H7 (cell line): ENCODE measurements at regions not wholly inside any gene's neighbourhood (a gene's known extent, or its start where the extent isn't known, plus 50 kb on each side); places are given as distances from the start of the nearest gene placed in this dataset.
"Not testable (repeated sequence)": the region's sequence is repeated elsewhere in the genome, so short reads cannot be mapped to it uniquely, and the experiment has no call there.

Source experiments
- DNase-seq: peaks from one replicate; pipeline ENCODE4 v3.0.0; 2012
- H3K27me3 ChIP-seq: 2 replicates; pipeline ENCODE4 v1.6.0; 2011; ENCODE audit warnings: mild to moderate bottlenecking, low read length; ENCODE audit not compliant: control insufficient read depth, insufficient read depth
- H3K36me3 ChIP-seq: replicated peaks from 2 replicates; pipeline ENCODE4 v1.5.1; 2011; ENCODE audit warnings: low read length; ENCODE audit not compliant: control insufficient read depth, insufficient read depth
- H3K4me3 ChIP-seq: 2 replicates; pipeline ENCODE4 v1.5.1; 2011; ENCODE audit warnings: low read depth, mild to moderate bottlenecking, control low read depth, low read length, moderate library complexity; ENCODE audit not compliant: insufficient read depth

GRCh38 chr3:104411757-104412156 lies 955.0 kb upstream of the ALCAM start:
- H3K4me3 ChIP-seq = no peak overlapping the region
- DNase-seq = no peak
- H3K27me3 ChIP-seq = no peaks in the 10 kb centered on the region
- H3K36me3 ChIP-seq = no peaks in the 10 kb centered on the region

- no peak overlapping the region for H3K4me3 ChIP-seq
- H3K36me3 ChIP-seq = no peaks in the 10 kb centered on the region
- no peak for DNase-seq
- H3K27me3 ChIP-seq = no peaks in the 10 kb centered on the region
Measured at GRCh38 chr3:104412608-104413580, 953.8 kb upstream of the ALCAM start.

GRCh38 chr3:104428337-104428925 lies 938.3 kb upstream of the ALCAM start:
- Histone ChIP-seq H3K4me3 (no peak overlapping the region), H3K36me3 (no peaks in the 10 kb centered on the region), H3K27me3 (no peaks in the 10 kb centered on the region)
- no peak for DNase-seq

- Histone ChIP-seq H3K27me3 (no peaks in the 10 kb centered on the region), H3K4me3 (no peak overlapping the region)
- DNase-seq = no peak
Measured at GRCh38 chr3:104429727-104430126, 937.0 kb upstream of the ALCAM start.

GRCh38 chr3:104436506-104436905 lies 930.2 kb upstream of the ALCAM start:
- Histone ChIP-seq H3K4me3 (no peak overlapping the region), H3K27me3 (no peaks in the 10 kb centered on the region), H3K36me3 (no peaks in the 10 kb centered on the region)
- DNase-seq = no peak

More at GRCh38 chr3:104429727-104430126, 937.0 kb upstream of the ALCAM start:
- no peaks in the 10 kb centered on the region for H3K36me3 ChIP-seq

- no peak overlapping the region for H3K4me3 ChIP-seq
- H3K27me3 ChIP-seq = no peaks in the 10 kb centered on the region
- no peak for DNase-seq
- H3K36me3 ChIP-seq = no peaks in the 10 kb centered on the region
Measured at GRCh38 chr3:104437131-104437750, 929.5 kb upstream of the ALCAM start.

GRCh38 chr3:104437891-104438290 lies 928.8 kb upstream of the ALCAM start:
- no peaks in the 10 kb centered on the region for H3K36me3 ChIP-seq
- H3K27me3 ChIP-seq = no peaks in the 10 kb centered on the region
- no peak for DNase-seq
- H3K4me3 ChIP-seq = no peak overlapping the region

GRCh38 chr3:104438706-104439105 lies 928.0 kb upstream of the ALCAM start:
- Histone ChIP-seq H3K27me3 (no peaks in the 10 kb centered on the region), H3K36me3 (no peaks in the 10 kb centered on the region), H3K4me3 (peak overlapping the region; percentile 2; the same call in 1 of the 2 replicates)
- DNase-seq = no peak

GRCh38 chr3:104445252-104445919 lies 921.3 kb upstream of the ALCAM start:
- H3K36me3 ChIP-seq, H3K27me3 ChIP-seq, DNase-seq: not testable (repeated sequence)
- peak overlapping the region; percentile 42; the same call in 1 of the 2 replicates for H3K4me3 ChIP-seq

GRCh38 chr3:104447681-104448080 lies 919.0 kb upstream of the ALCAM start:
- Histone ChIP-seq H3K4me3 (no peak overlapping the region), H3K36me3 (no peaks in the 10 kb centered on the region), H3K27me3 (no peaks in the 10 kb centered on the region)
- no peak for DNase-seq

GRCh38 chr3:104452697-104453096 lies 914.0 kb upstream of the ALCAM start:
- no peak for DNase-seq
- Histone ChIP-seq H3K27me3 (no peaks in the 10 kb centered on the region), H3K36me3 (no peaks in the 10 kb centered on the region), H3K4me3 (no peak overlapping the region)

- no peaks in the 10 kb centered on the region for H3K27me3 ChIP-seq
- H3K36me3 ChIP-seq = no peaks in the 10 kb centered on the region
- no peak for DNase-seq
- H3K4me3 ChIP-seq = no peak overlapping the region
Measured at GRCh38 chr3:104458657-104459056, 908.1 kb upstream of the ALCAM start.

GRCh38 chr3:104460477-104461406 lies 906.0 kb upstream of the ALCAM start:
- DNase-seq = peak; percentile 23
- Histone ChIP-seq H3K4me3 (no peak overlapping the region), H3K27me3 (no peaks in the 10 kb centered on the region), H3K36me3 (no peaks in the 10 kb centered on the region)
